Spleen (tissue), 11 donors: ENCODE measurements at regions not wholly inside any gene's neighbourhood (a gene's known extent, or its start where the extent isn't known, plus 50 kb on each side); places are given as distances from the start of the nearest gene placed in this dataset.

Experiments
- DNase-seq: peaks from one replicate; pipeline ENCODE4 v3.0.0-alpha.2; 2020
- H3K27ac ChIP-seq, 8 donors: fragments of 200-600 bp; sonication (generic) in 7 of 8; 1 replicate in 4 of 8; 2 replicates in 4 of 8; pipeline versions ENCODE4 v1.5.0 to v1.8.0; 2016 to 2021; ENCODE audit warnings: inconsistent platforms in 4 of 8, mild to moderate bottlenecking in 4 of 8, moderate library complexity in 1 of 8
- H3K27me3 ChIP-seq, 7 donors: fragments of 200-600 bp; sonication (generic) in 6 of 7; replicated peaks in 1 of 7; 1 replicate in 4 of 7; 2 replicates in 3 of 7; pipeline versions ENCODE4 v1.5.0 to v1.8.0; 2016 to 2021; ENCODE audit warnings: inconsistent platforms in 3 of 7, mild to moderate bottlenecking in 1 of 7
- H3K36me3 ChIP-seq, 6 donors: fragments of 200-600 bp; sonication (generic) in 5 of 6; 1 replicate in 4 of 6; 2 replicates in 2 of 6; pipeline versions ENCODE4 v1.5.0 to v1.8.0; 2016 to 2021; ENCODE audit warnings: inconsistent platforms in 2 of 6
- H3K4me1 ChIP-seq, 6 donors: fragments of 200-600 bp; sonication (generic) in 5 of 6; 1 replicate in 3 of 6; 2 replicates in 3 of 6; pipeline versions ENCODE4 v1.5.0 to v1.8.0; 2016 to 2021; ENCODE audit warnings: inconsistent platforms in 3 of 6
- H3K4me3 ChIP-seq, 8 donors: fragments of 200-600 bp; sonication (generic) in 7 of 8; 1 replicate in 4 of 8; 2 replicates in 4 of 8; pipeline versions ENCODE4 v1.5.0 to v1.8.0; 2016 to 2021; ENCODE audit warnings: inconsistent platforms in 4 of 8, mild to moderate bottlenecking in 4 of 8, moderate library complexity in 2 of 8
- H3K9me3 ChIP-seq, 8 donors: fragments of 200-600 bp; sonication (generic) in 7 of 8; 1 replicate in 4 of 8; 2 replicates in 4 of 8; pipeline versions ENCODE4 v1.5.0 to v1.8.0; 2016 to 2021; ENCODE audit warnings: inconsistent platforms in 4 of 8
- POLR2A ChIP-seq, 3 donors: fragments of 450-650 bp; IDR thresholded peaks; one replicate each; pipeline ENCODE4 v1.5.1; 2017; ENCODE audit warnings: antibody characterized with exemption in 3 of 3, mild to moderate bottlenecking in 1 of 3
- POLR2AphosphoS5 ChIP-seq, 3 donors: sonication (generic); formaldehyde crosslinking; IDR thresholded peaks; one replicate each; pipeline ENCODE4 v1.5.1; 2017; ENCODE audit warnings: antibody characterized with exemption in 3 of 3
- WGBS, 5 donors: extraction: QIAGEN DNeasy Blood & Tissue Kit in 3 of 5; methylation state at CpG; one replicate each; pipeline versions ENCODE4 v1.1.5 to v1.1.7; 2013 to 2018; 5-methylcytosine and 5-hydroxymethylcytosine counted together
- intact Hi-C: fragments of 100-400 bp; cut with DNase I; formaldehyde crosslinking; loops from one replicate; pipeline ENCODE4 v1.15.0; 2023; ENCODE audit warnings: low total_unique reads
- TF ChIP-seq, protein P1 (sequence below), 11 experiments: fragments of 200-600 bp in 7 of 11; fragments of 450-650 bp in 4 of 11; sonication (generic) in 4 of 11; IDR thresholded peaks in 8 of 11; conservative IDR thresholded peaks in 3 of 11; 1 replicate in 7 of 11; 2 replicates in 4 of 11; pipeline versions ENCODE4 v1.4.0 to v1.8.0; 2016 to 2021; ENCODE audit warnings: antibody characterized with exemption in 11 of 11, inconsistent platforms in 4 of 11, mild to moderate bottlenecking in 1 of 11
- donor health status: healthy with polysubstance abuse.
- donor health status: DM: no; HTN: no; CAD: no; lungs with moderate emphysema.
- donor health status: DM: no; HTN: no; CAD: no.
- donor health status: Bipolar disorder and iron deficiency.
- donor health status: healthy.
- donor health status: DM: no; HTN: no; CAD: no.
- donor health status: DM: yes; HTN: yes; CAD: no.

DNA sequence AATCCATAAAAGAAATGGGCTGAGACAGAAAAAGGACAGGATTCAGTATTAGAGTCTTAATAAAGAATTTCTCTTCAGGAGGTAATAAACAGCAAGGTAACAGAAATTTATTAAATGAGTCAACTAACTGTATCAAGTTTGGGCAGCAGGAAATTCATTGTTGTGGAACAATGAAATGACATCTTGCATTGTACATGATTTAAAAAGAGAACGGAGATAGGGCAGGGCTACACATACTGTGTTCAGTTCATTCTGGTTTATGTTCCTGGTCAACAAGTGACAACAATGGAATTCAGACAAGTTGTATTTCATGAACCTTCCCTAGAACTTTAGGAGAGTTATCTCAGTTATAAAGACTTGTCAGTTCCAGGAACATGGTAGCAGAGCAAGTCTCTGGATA is 961.3 kb downstream of the SOCS6 start:
- Histone ChIP-seq H3K4me3 (no peak overlapping the region), H3K27ac (no peak overlapping the region), H3K36me3 (no peaks in the 10 kb centered on the region), H3K9me3 (peaks cover 0 to 5% (median 0%) of the 10 kb centered on the region in 8 donors), H3K4me1 (no peaks in the 10 kb centered on the region), H3K27me3 (no peaks in the 10 kb centered on the region)
- WGBS, 5 donors = 55 to 91% (median 75%) methylated on average over 1 of the region's 1 CpG
- no peak for TF ChIP-seq POLR2A (IDR thresholded peaks at IDR 0.05)
- TF ChIP-seq, protein P1, sequence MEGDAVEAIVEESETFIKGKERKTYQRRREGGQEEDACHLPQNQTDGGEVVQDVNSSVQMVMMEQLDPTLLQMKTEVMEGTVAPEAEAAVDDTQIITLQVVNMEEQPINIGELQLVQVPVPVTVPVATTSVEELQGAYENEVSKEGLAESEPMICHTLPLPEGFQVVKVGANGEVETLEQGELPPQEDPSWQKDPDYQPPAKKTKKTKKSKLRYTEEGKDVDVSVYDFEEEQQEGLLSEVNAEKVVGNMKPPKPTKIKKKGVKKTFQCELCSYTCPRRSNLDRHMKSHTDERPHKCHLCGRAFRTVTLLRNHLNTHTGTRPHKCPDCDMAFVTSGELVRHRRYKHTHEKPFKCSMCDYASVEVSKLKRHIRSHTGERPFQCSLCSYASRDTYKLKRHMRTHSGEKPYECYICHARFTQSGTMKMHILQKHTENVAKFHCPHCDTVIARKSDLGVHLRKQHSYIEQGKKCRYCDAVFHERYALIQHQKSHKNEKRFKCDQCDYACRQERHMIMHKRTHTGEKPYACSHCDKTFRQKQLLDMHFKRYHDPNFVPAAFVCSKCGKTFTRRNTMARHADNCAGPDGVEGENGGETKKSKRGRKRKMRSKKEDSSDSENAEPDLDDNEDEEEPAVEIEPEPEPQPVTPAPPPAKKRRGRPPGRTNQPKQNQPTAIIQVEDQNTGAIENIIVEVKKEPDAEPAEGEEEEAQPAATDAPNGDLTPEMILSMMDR (IDR thresholded peaks at IDR 0.05 in 8 of 11, conservative IDR thresholded peaks at IDR 0.05 in 3 of 11) = no peak
- TF ChIP-seq POLR2AphosphoS5 (IDR thresholded peaks at IDR 0.05) = no peak
- intact Hi-C loops = no loop called here
- DNase-seq = no peak

DNA sequence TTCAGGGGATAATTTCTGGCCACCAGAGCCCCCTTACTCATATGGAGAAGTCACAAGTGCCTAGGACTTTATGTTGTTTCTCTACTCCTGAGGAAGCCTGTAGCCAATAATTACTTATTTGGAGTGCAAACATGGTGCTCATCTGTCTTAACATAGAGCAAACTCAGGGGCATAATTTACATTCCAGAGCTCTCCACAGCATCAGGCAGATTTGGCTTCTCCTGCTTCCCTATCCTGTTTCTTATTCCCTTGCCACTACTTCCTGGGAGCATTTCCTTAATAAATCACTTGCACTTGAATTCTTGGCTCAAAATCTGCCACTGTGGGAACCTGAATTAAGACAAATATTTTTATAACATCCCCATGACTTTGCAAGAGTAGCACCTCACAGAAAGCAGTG is 960.9 kb downstream of the SOCS6 start:
- no peak for TF ChIP-seq POLR2AphosphoS5 (IDR thresholded peaks at IDR 0.05)
- TF ChIP-seq POLR2A (IDR thresholded peaks at IDR 0.05) = no peak
- TF ChIP-seq, protein P1 (IDR thresholded peaks at IDR 0.05 in 8 of 11, conservative IDR thresholded peaks at IDR 0.05 in 3 of 11) = no peak
- Histone ChIP-seq H3K4me1 (no peaks in the 10 kb centered on the region), H3K27ac (no peak overlapping the region), H3K27me3 (no peaks in the 10 kb centered on the region), H3K36me3 (no peaks in the 10 kb centered on the region), H3K9me3 (peaks cover 0 to 5% (median 0%) of the 10 kb centered on the region in 8 donors), H3K4me3 (no peak overlapping the region)
- no peak for DNase-seq
- intact Hi-C loops = no loop called here

DNA sequence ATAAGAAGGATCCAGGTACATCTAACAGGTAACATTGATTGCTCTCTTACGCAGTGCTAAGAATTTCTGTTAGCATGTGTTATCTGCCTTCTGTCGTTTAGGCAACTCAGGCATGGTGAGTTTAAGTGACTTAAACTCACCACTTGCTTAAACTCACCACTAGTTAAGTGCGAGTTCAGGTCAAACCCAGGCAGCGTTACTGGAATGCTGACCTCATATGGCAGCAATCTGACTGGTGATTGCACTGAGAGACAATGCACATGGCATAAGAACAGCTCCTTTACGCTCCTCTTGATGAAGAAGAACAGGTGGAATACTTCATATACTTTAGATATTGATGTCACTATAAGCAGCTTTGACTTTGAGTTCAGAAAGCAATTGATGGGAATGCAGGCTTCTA is 954.1 kb downstream of the SOCS6 start:
- no peak overlapping the region for H3K4me3 ChIP-seq
- intact Hi-C loops = no loop called here

DNA sequence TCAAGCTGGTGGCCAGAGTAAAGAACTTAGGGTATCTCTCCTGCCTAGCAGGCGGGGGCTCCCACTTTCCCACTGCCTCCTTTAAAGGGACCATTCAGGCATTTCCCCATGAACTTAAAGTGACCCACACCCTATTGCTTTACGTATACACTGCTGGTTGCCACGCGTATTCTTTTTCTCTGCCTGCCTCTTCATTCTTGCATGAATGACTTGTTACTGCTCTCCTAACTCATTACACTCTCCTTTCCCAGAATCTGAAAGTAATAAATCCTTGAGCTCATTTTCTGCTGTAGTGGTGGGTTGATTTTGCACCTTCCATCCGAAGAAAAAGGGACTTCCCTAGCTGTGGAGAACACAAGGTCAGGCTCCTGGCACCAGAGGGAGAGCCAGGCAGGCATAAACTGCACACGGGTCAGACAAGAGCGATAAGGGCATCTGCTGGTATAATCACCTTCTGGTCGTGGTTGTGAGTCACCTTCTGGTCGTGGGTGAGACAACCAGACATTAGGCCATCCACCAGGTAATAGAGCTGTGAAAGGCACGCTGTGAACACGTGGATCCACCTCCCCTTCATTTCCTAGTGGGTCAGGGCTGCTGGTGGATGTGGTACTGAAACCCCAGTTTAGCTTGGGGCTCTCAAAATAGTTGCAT is 950.3 kb downstream of the SOCS6 start:
- DNase-seq = no peak
- intact Hi-C loops = no loop called here
- H3K27ac ChIP-seq = no peak overlapping the region
- no peaks in the 10 kb centered on the region for H3K27me3 ChIP-seq
- no peaks in the 10 kb centered on the region for H3K4me1 ChIP-seq
- TF ChIP-seq POLR2AphosphoS5 (IDR thresholded peaks at IDR 0.05) = no peak
- no peak for TF ChIP-seq POLR2A (IDR thresholded peaks at IDR 0.05)
- TF ChIP-seq, protein P1 (IDR thresholded peaks at IDR 0.05 in 8 of 11, conservative IDR thresholded peaks at IDR 0.05 in 3 of 11) = no peak
- H3K9me3 ChIP-seq = no peaks in the 10 kb centered on the region
- H3K4me3 ChIP-seq = no peak overlapping the region
- H3K36me3 ChIP-seq = no peaks in the 10 kb centered on the region
- 58 to 78% (median 72%) methylated on average over 10 to 11 of the region's 11 CpGs for WGBS, 5 donors

More for the DNA sequence above, 954.1 kb downstream of the SOCS6 start:
- Histone ChIP-seq H3K4me1 (no peaks in the 10 kb centered on the region), H3K36me3 (no peaks in the 10 kb centered on the region), H3K27ac (no peak overlapping the region), H3K27me3 (no peaks in the 10 kb centered on the region), H3K9me3 (no peaks in the 10 kb centered on the region)
- WGBS, 5 donors = 60 to 77% (median 69%) methylated on average over 5 of the region's 5 CpGs
- TF ChIP-seq, protein P1 (IDR thresholded peaks at IDR 0.05 in 8 of 11, conservative IDR thresholded peaks at IDR 0.05 in 3 of 11) = no peak
- TF ChIP-seq POLR2AphosphoS5 (IDR thresholded peaks at IDR 0.05) (no peak), POLR2A (IDR thresholded peaks at IDR 0.05) (no peak)
- no peak for DNase-seq
